Neuronal stem cell (in vitro differentiated cells): ENCODE measurements at regions not wholly inside any gene's neighbourhood (a gene's known extent, or its start where the extent isn't known, plus 50 kb on each side); places are given as distances from the start of the nearest gene placed in this dataset.
"Not testable (repeated sequence)": the region's sequence is repeated elsewhere in the genome, so short reads cannot be mapped to it uniquely, and the experiment has no call there.

Source experiments
- DNase-seq: peaks from one replicate; pipeline ENCODE4 v3.0.0-alpha.2; 2013; ENCODE audit warnings: low spot score
- H2AFZ ChIP-seq: one replicate; pipeline ENCODE4 v1.6.1; 2013; ENCODE audit warnings: mild to moderate bottlenecking, low read length, inconsistent platforms
- H2AK5ac ChIP-seq: 2 replicates; pipeline ENCODE4 v1.6.1; 2013; ENCODE audit warnings: low read depth, mild to moderate bottlenecking, inconsistent platforms, low read length, moderate library complexity, mixed read lengths
- H2BK120ac ChIP-seq: 2 replicates; pipeline ENCODE4 v1.6.1; 2013; ENCODE audit warnings: low read depth, mild to moderate bottlenecking, inconsistent platforms, low read length, moderate library complexity, mixed read lengths
- H2BK12ac ChIP-seq: one replicate; pipeline ENCODE4 v1.6.1; 2013; ENCODE audit warnings: low read length, inconsistent platforms
- H2BK15ac ChIP-seq: 2 replicates; pipeline ENCODE4 v1.6.1; 2013; ENCODE audit warnings: mild to moderate bottlenecking, low read length, inconsistent platforms, mixed read lengths
- H2BK5ac ChIP-seq: one replicate; pipeline ENCODE4 v1.6.1; 2013; ENCODE audit warnings: inconsistent platforms, mild to moderate bottlenecking, low read length, moderate library complexity
- H3K14ac ChIP-seq: one replicate; pipeline ENCODE4 v1.6.1; 2013; ENCODE audit warnings: low read length, inconsistent platforms
- H3K18ac ChIP-seq: 2 replicates; pipeline ENCODE4 v1.6.1; 2013; ENCODE audit warnings: low read length, inconsistent platforms
- H3K23ac ChIP-seq: 2 replicates; pipeline ENCODE4 v1.6.1; 2013; ENCODE audit warnings: low read depth, mild to moderate bottlenecking, mixed read lengths, low read length, inconsistent platforms; ENCODE audit not compliant: poor library complexity
- H3K27ac ChIP-seq: replicated peaks from 3 replicates; pipeline ENCODE4 v1.5.1; 2013; ENCODE audit warnings: low read length, inconsistent platforms
- H3K27me3 ChIP-seq, 3 experiments: 2 replicates each; pipeline ENCODE4 v1.6.1; 2013; ENCODE audit warnings: low read length in 3 of 3, mild to moderate bottlenecking in 2 of 3, inconsistent platforms in 1 of 3, low read depth in 1 of 3, mixed read lengths in 1 of 3, moderate library complexity in 1 of 3; ENCODE audit not compliant: control insufficient read depth in 3 of 3, insufficient read depth in 3 of 3
- H3K36me3 ChIP-seq, 2 donors: replicated peaks in 1 of 2; 2 replicates each; pipeline ENCODE4 v1.6.1; 2013; ENCODE audit warnings: low read length in 2 of 2; ENCODE audit not compliant: control insufficient read depth in 2 of 2, insufficient read depth in 2 of 2
- H3K4ac ChIP-seq: 2 replicates; pipeline ENCODE4 v1.6.1; 2013; ENCODE audit warnings: inconsistent platforms, mild to moderate bottlenecking, low read length, moderate library complexity
- H3K4me1 ChIP-seq, 2 donors: 1 replicate in 1 of 2; 2 replicates in 1 of 2; pipeline ENCODE4 v1.6.1; 2013; ENCODE audit warnings: low read length in 2 of 2, low read depth in 1 of 2; ENCODE audit not compliant: control insufficient read depth in 2 of 2, insufficient read depth in 1 of 2
- H3K4me2 ChIP-seq: one replicate; pipeline ENCODE4 v1.6.1; 2013; ENCODE audit warnings: mild to moderate bottlenecking, low read length, inconsistent platforms; ENCODE audit not compliant: insufficient read depth, poor library complexity, severe bottlenecking
- H3K4me3 ChIP-seq, 2 donors: 2 replicates each; pipeline ENCODE4 v1.5.1; 2013; ENCODE audit warnings: low read length in 2 of 2, mild to moderate bottlenecking in 2 of 2, inconsistent platforms in 1 of 2, moderate library complexity in 1 of 2
- H3K79me1 ChIP-seq: one replicate; pipeline ENCODE4 v1.6.1; 2013; ENCODE audit warnings: low read depth, mild to moderate bottlenecking, inconsistent platforms, low read length, moderate library complexity
- H3K9ac ChIP-seq: one replicate; pipeline ENCODE4 v1.6.1; 2013; ENCODE audit warnings: mild to moderate bottlenecking, low read depth, low read length, inconsistent platforms; ENCODE audit not compliant: poor library complexity
- H3K9me3 ChIP-seq, 2 donors: replicated peaks in 1 of 2; 2 replicates each; pipeline versions ENCODE3 to v1.6.1; 2013; ENCODE audit warnings: low read length in 2 of 2, mild to moderate bottlenecking in 2 of 2, inconsistent platforms in 1 of 2, low read depth in 1 of 2, mixed read lengths in 1 of 2, moderate library complexity in 1 of 2; ENCODE audit not compliant: control insufficient read depth in 2 of 2, insufficient read depth in 1 of 2
- H4K8ac ChIP-seq: one replicate; pipeline ENCODE4 v1.6.1; 2013; ENCODE audit warnings: low read depth, mild to moderate bottlenecking, inconsistent platforms, low read length, moderate library complexity
- H4K91ac ChIP-seq: one replicate; pipeline ENCODE4 v1.6.1; 2013; ENCODE audit warnings: low read length, low read depth, mild to moderate bottlenecking, inconsistent platforms; ENCODE audit not compliant: poor library complexity
- WGBS, 2 donors: extraction: QIAGEN DNeasy Blood & Tissue Kit; methylation state at CpG; one replicate each; pipeline ENCODE4 v1.1.7; 2013; ENCODE audit warnings: missing lambda C conversion rate in 2 of 2, mixed read lengths in 1 of 2; ENCODE audit not compliant: insufficient read length in 2 of 2, insufficient replicate concordance in 1 of 2; ENCODE audit errors: extremely low coverage in 2 of 2; 5-methylcytosine and 5-hydroxymethylcytosine counted together

- not testable (repeated sequence) for H2BK5ac ChIP-seq, H3K4ac ChIP-seq, H2BK12ac ChIP-seq, H3K18ac ChIP-seq, H2BK15ac ChIP-seq, H3K4me2 ChIP-seq, H3K4me3 ChIP-seq, H3K23ac ChIP-seq, H3K27me3 ChIP-seq, DNase-seq, H3K79me1 ChIP-seq, H2AFZ ChIP-seq, H2BK120ac ChIP-seq, H3K9me3 ChIP-seq, H3K9ac ChIP-seq, H3K27ac ChIP-seq, H3K4me1 ChIP-seq, H3K14ac ChIP-seq, H4K8ac ChIP-seq, H2AK5ac ChIP-seq, H4K91ac ChIP-seq, H3K36me3 ChIP-seq
- no CpG with 5 or more reads among the region's 7 CpGs for WGBS, 2 donors
These were observed 451.9 kb upstream of the NFE2L3 start for GRCh38 chr7:25700141-25700540.

- DNase-seq = no peak
- WGBS, 2 donors = no CpG with 5 or more reads among the region's 8 CpGs
- no peak overlapping the region for H2BK15ac ChIP-seq
- H3K4me3 ChIP-seq = no peak overlapping the region
- peak overlapping the region; percentile 12 for H2AFZ ChIP-seq
- peaks cover 2 to 5% of the 10 kb centered on the region in 2 donors for H3K4me1 ChIP-seq
- no peaks in the 10 kb centered on the region for H3K79me1 ChIP-seq
- no peak overlapping the region for H2BK5ac ChIP-seq
- no peak overlapping the region for H2BK120ac ChIP-seq
- H3K23ac ChIP-seq = no peak overlapping the region
- no peak overlapping the region for H3K9ac ChIP-seq
- H3K9me3 ChIP-seq = peaks cover 2 to 3% of the 10 kb centered on the region in 2 donors
- no peak overlapping the region for H2AK5ac ChIP-seq
- H3K36me3 ChIP-seq = no peaks in the 10 kb centered on the region
- H3K18ac ChIP-seq = no peak overlapping the region
- H3K4me2 ChIP-seq = no peak overlapping the region
- H3K27ac ChIP-seq = no peak overlapping the region
- no peak overlapping the region for H2BK12ac ChIP-seq
- H3K27me3 ChIP-seq = no peaks in the 10 kb centered on the region
- H4K91ac ChIP-seq = no peak overlapping the region
- H4K8ac ChIP-seq = no peak overlapping the region
- no peak overlapping the region for H3K4ac ChIP-seq
- H3K14ac ChIP-seq = no peak overlapping the region
These were observed 447.6 kb upstream of the NFE2L3 start for GRCh38 chr7:25704413-25704812.

- Histone ChIP-seq H3K4me2 (no peak overlapping the region), H3K18ac (no peak overlapping the region), H2AK5ac (no peak overlapping the region), H4K91ac (no peak overlapping the region), H3K27me3 (no peaks in the 10 kb centered on the region), H3K36me3 (no peaks in the 10 kb centered on the region), H3K23ac (no peak overlapping the region), H3K79me1 (no peaks in the 10 kb centered on the region), H2AFZ (no peak overlapping the region), H3K27ac (no peak overlapping the region), H3K4me3 (no peak overlapping the region), H3K9ac (no peak overlapping the region), H3K4me1 (peaks cover 2 to 5% of the 10 kb centered on the region in 2 donors), H4K8ac (no peak overlapping the region), H2BK15ac (no peak overlapping the region), H3K4ac (no peak overlapping the region), H2BK120ac (no peak overlapping the region), H2BK12ac (no peak overlapping the region), H3K14ac (no peak overlapping the region), H2BK5ac (no peak overlapping the region), H3K9me3 (peaks cover 0 to 3% of the 10 kb centered on the region in 2 donors)
- WGBS, 2 donors = no CpG with 5 or more reads among the region's 5 CpGs
- DNase-seq = no peak
These were observed 445.2 kb upstream of the NFE2L3 start for GRCh38 chr7:25706764-25707163.

- Histone ChIP-seq H3K23ac (no peak overlapping the region), H3K36me3 (no peaks in the 10 kb centered on the region), H2AFZ (peak overlapping the region; percentile 50), H3K79me1 (no peaks in the 10 kb centered on the region), H3K14ac (no peak overlapping the region), H3K4ac (no peak overlapping the region), H3K27me3 (no peaks in the 10 kb centered on the region), H3K4me3 (no peak overlapping the region), H2BK120ac (no peak overlapping the region), H3K4me2 (no peak overlapping the region), H2BK12ac (no peak overlapping the region), H3K18ac (no peak overlapping the region), H3K9me3 (peaks cover 0 to 3% of the 10 kb centered on the region in 2 donors), H2BK5ac (no peak overlapping the region), H2AK5ac (no peak overlapping the region), H2BK15ac (no peak overlapping the region), H4K8ac (no peak overlapping the region), H3K4me1 (peaks cover 2 to 5% of the 10 kb centered on the region in 2 donors), H3K27ac (no peak overlapping the region), H3K9ac (no peak overlapping the region), H4K91ac (no peak overlapping the region)
- no CpG with 5 or more reads among the region's 9 CpGs for WGBS, 2 donors
- DNase-seq = no peak
These were observed 444.0 kb upstream of the NFE2L3 start for GRCh38 chr7:25707768-25708620.
